ENCODE measurements at regions not wholly inside any gene's neighbourhood (a gene's known extent, or its start where the extent isn't known, plus 50 kb on each side); places are given as distances from the start of the nearest gene placed in this dataset.

- 91% methylated on average over 9 of the region's 9 CpGs; no CpG with 5 or more reads in 1 of the 2 experiments for WGBS, 2 experiments (ENCODE audit: extremely low coverage in 1 of 2, insufficient coverage in 1 of 2, insufficient read length in 1 of 2, insufficient replicate concordance in 2 of 2, low coverage in 1 of 2, low lambda C conversion rate in 2 of 2, missing lambda C conversion rate in 1 of 2)
- H2AK5ac ChIP-seq (ENCODE audit: low read depth, low read length), result no peak overlapping the region
- no peak overlapping the region for H2AFZ ChIP-seq (ENCODE audit: low read length)
- no peak overlapping the region for H4K8ac ChIP-seq (ENCODE audit: extremely low read depth, insufficient read depth, low read length)
- H3K14ac ChIP-seq (ENCODE audit: insufficient read length), result no peak overlapping the region
- H3K4me2 ChIP-seq (ENCODE audit: insufficient read depth in 1 of 2, low read depth in 2 of 2, low read length in 2 of 2), result no peak overlapping the region
- H2BK12ac ChIP-seq (ENCODE audit: low read depth, low read length), result no peak overlapping the region
- FAIRE-seq, result no peak
- peaks cover 0 to 3% of the 10 kb centered on the region in 2 experiments; a peak in 1 of 4 replicates for H3K9me3 ChIP-seq (ENCODE audit: insufficient read depth in 2 of 2, low read depth in 1 of 2, low read length in 1 of 2)
- no peak overlapping the region for H3K18ac ChIP-seq (ENCODE audit: extremely low read depth, low read length)
- no peak overlapping the region for H4K91ac ChIP-seq (replicated peaks; ENCODE audit: insufficient read length, low read length)
- no peaks in the 10 kb centered on the region for H3K23me2 ChIP-seq (ENCODE audit: low read depth, low read length)
- no peak overlapping the region for H2BK20ac ChIP-seq (ENCODE audit: low read length)
- no peak overlapping the region for H3K9ac ChIP-seq (replicated peaks in 1 of 4; ENCODE audit: extremely low read depth in 1 of 4, low read depth in 3 of 4, low read length in 3 of 4)
- H3K4me1 ChIP-seq (replicated peaks in 1 of 4; ENCODE audit: control insufficient read depth in 3 of 4, insufficient read depth in 4 of 4, low read length in 3 of 4), result no peaks in the 10 kb centered on the region
- H3K79me1 ChIP-seq (ENCODE audit: low read depth, low read length), result no peaks in the 10 kb centered on the region
- H3K4ac ChIP-seq (replicated peaks; ENCODE audit: insufficient read length, low read depth, low read length), result no peak overlapping the region
- no peak overlapping the region for H2BK5ac ChIP-seq (ENCODE audit: low read depth, low read length)
- no peaks in the 10 kb centered on the region for H3K36me3 ChIP-seq (ENCODE audit: control insufficient read depth in 2 of 4, insufficient read depth in 4 of 4, low read length in 3 of 4)
- no peak overlapping the region for H4K5ac ChIP-seq (ENCODE audit: insufficient read length, low read depth, low read length)
- ChIA-PET CTCF (ENCODE audit: partially characterized antibody) (interaction anchor here (0.6 to 0.9 kb wide), 2 partner anchors 9 to 490 kb away, joined by 3 read pairs; no protein-coding TSS in a partner anchor), POLR2A (ENCODE audit: partially characterized antibody) (no interaction called here)
- no peak for DNase-seq (ENCODE audit: low read depth in 1 of 2, low spot score in 2 of 2)
- no peak overlapping the region for H3K4me3 ChIP-seq (ENCODE audit: extremely low read depth in 1 of 4, insufficient read depth in 2 of 4, low read depth in 3 of 4, low read length in 4 of 4)
- no peak overlapping the region for H3K56ac ChIP-seq (replicated peaks; ENCODE audit: insufficient read length, low read depth, low read length)
- H2BK15ac ChIP-seq (ENCODE audit: low read length), result no peak overlapping the region
- no peaks in the 10 kb centered on the region for H3K79me2 ChIP-seq (ENCODE audit: control insufficient read depth in 1 of 2, insufficient read depth in 2 of 2, low read length in 2 of 2)
- no peaks in the 10 kb centered on the region for H3K27me3 ChIP-seq (replicated peaks in 1 of 4; ENCODE audit: control insufficient read depth in 3 of 4, extremely low read depth in 1 of 4, insufficient read depth in 3 of 4, low read length in 3 of 4)
- H3K27ac ChIP-seq (ENCODE audit: low read depth, low read length), result no peak overlapping the region
- H3K23ac ChIP-seq (ENCODE audit: insufficient read length), result no peak overlapping the region
- no peak overlapping the region for H2BK120ac ChIP-seq (replicated peaks; ENCODE audit: low read depth, low read length)
- H4K20me1 ChIP-seq (replicated peaks in 1 of 2; ENCODE audit: control insufficient read depth in 1 of 2, insufficient read depth in 2 of 2, low read length in 2 of 2), result no peaks in the 10 kb centered on the region
- TF ChIP-seq TCF12 (IDR thresholded peaks at IDR 0.05; ENCODE audit: low read depth, low read length), result no peak
- no peak for TF ChIP-seq SIX5 (IDR thresholded peaks at IDR 0.05; ENCODE audit: low read depth, low read length)
- no peak for TF ChIP-seq E2F6 (IDR thresholded peaks at IDR 0.05)
- no peak for TF ChIP-seq KDM4A (IDR thresholded peaks at IDR 0.05; ENCODE audit: low read depth, low read length, severe bottlenecking)
- TF ChIP-seq SIRT6 (IDR thresholded peaks at IDR 0.05; ENCODE audit: low read length), result no peak
- no peak for TF ChIP-seq RNF2 (IDR thresholded peaks at IDR 0.05; ENCODE audit: borderline replicate concordance, low read depth, low read length, missing control alignments, poor library complexity, severe bottlenecking)
- no peak for TF ChIP-seq NANOG (IDR thresholded peaks at IDR 0.05; ENCODE audit: insufficient read depth, low read depth, low read length, poor library complexity, severe bottlenecking)
- TF ChIP-seq ATF2 (IDR thresholded peaks at IDR 0.05; ENCODE audit: low read length), result no peak
- no peak for TF ChIP-seq EGR1 (IDR thresholded peaks at IDR 0.05; ENCODE audit: borderline replicate concordance, low read depth, low read length)
Measured at GRCh38 chr1:218754477-218754876, 409.3 kb downstream of the TGFB2 start.
